T47D (cell line): ENCODE measurements at regions not wholly inside any gene's neighbourhood (a gene's known extent, or its start where the extent isn't known, plus 50 kb on each side); places are given as distances from the start of the nearest gene placed in this dataset.

Source experiments
- DNase-seq, 2 experiments: peaks; one replicate each; pipeline versions ENCODE4 v3.0.0 to v3.0.0-alpha.2; 2011 to 2012; ENCODE audit warnings: low read depth in 1 of 2, low spot score in 1 of 2
- JUND ChIP-seq: IDR thresholded peaks from 2 replicates; pipeline ENCODE4 v1.6.1; 2012; ENCODE audit warnings: low read depth
- in situ Hi-C: cut with HindIII; loops from 2 replicates; pipeline ENCODE4 v1.10.0; 2016; ENCODE audit warnings: low sequenced_read_pairs, low pct_unique_long_range_greater_than_20kb

DNA sequence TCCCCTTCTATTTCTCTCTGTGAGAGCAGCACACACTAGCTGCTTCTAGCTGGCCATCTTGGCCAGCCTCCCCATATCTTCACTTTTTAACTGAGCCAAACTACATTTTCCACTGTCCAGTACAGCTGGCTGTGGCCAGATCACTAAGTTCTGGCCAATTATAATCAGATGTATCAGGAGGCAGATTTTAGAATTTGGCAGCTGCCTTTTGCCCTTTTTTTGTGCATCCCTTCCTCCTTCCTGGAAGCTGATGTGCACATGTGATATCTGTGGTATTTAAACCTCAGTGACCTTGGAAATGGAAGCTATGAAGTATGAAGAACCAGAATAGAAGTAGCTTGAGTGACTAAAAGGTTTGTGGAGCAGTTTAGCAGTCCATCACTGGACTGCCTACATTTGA is 49.8 kb upstream of the ANO6 start:
- no peak for TF ChIP-seq JUND
- in situ Hi-C loops: no loop called here
- no peak for DNase-seq
